Ovary (tissue), 3 donors: ENCODE measurements at regions not wholly inside any gene's neighbourhood (a gene's known extent, or its start where the extent isn't known, plus 50 kb on each side); places are given as distances from the start of the nearest gene placed in this dataset.

Experiments used
- EP300 ChIP-seq: sonication (generic); formaldehyde crosslinking; IDR thresholded peaks from one replicate; pipeline ENCODE4 v1.6.1; 2017; ENCODE audit warnings: antibody characterized with exemption
- POLR2A ChIP-seq: fragments of 450-650 bp; IDR thresholded peaks from one replicate; pipeline ENCODE4 v1.6.1; 2017; ENCODE audit warnings: antibody characterized with exemption, mild to moderate bottlenecking, moderate library complexity
- TF ChIP-seq, protein P1 (sequence below), 3 donors: fragments of 450-650 bp in 2 of 3; fragments of 200-600 bp in 1 of 3; IDR thresholded peaks; one replicate each; pipeline versions ENCODE4 v1.5.1 to v1.8.0; 2016 to 2022; ENCODE audit warnings: antibody characterized with exemption in 3 of 3, mild to moderate bottlenecking in 1 of 3
- donor health status: DM: no; HTN: no; CAD: no.

DNA sequence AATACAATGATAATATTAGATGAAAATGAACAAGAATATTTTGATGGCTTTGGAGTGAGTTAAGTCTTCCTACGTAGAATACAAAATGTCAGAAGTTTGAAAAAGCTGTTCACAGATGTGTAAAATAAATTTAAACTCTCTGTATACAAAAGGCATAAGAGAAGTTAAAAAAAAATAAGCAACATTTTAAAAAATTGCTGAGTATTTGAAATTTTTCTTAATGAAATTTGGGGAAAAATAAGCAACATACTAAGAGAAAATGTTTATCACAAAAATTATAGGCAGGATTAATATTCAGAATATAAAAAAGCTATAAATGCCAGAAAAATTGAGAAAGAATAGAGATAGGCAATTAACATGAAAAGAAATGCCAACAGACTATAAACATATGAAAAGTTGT lies 470.7 kb upstream of the TRPC7 start:
- TF ChIP-seq, protein P1, sequence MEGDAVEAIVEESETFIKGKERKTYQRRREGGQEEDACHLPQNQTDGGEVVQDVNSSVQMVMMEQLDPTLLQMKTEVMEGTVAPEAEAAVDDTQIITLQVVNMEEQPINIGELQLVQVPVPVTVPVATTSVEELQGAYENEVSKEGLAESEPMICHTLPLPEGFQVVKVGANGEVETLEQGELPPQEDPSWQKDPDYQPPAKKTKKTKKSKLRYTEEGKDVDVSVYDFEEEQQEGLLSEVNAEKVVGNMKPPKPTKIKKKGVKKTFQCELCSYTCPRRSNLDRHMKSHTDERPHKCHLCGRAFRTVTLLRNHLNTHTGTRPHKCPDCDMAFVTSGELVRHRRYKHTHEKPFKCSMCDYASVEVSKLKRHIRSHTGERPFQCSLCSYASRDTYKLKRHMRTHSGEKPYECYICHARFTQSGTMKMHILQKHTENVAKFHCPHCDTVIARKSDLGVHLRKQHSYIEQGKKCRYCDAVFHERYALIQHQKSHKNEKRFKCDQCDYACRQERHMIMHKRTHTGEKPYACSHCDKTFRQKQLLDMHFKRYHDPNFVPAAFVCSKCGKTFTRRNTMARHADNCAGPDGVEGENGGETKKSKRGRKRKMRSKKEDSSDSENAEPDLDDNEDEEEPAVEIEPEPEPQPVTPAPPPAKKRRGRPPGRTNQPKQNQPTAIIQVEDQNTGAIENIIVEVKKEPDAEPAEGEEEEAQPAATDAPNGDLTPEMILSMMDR (IDR thresholded peaks at IDR 0.05): no peak
- TF ChIP-seq EP300 (no peak), POLR2A (no peak)
